ENCODE measurements at regions not wholly inside any gene's neighbourhood (a gene's known extent, or its start where the extent isn't known, plus 50 kb on each side); places are given as distances from the start of the nearest gene placed in this dataset.

DNA sequence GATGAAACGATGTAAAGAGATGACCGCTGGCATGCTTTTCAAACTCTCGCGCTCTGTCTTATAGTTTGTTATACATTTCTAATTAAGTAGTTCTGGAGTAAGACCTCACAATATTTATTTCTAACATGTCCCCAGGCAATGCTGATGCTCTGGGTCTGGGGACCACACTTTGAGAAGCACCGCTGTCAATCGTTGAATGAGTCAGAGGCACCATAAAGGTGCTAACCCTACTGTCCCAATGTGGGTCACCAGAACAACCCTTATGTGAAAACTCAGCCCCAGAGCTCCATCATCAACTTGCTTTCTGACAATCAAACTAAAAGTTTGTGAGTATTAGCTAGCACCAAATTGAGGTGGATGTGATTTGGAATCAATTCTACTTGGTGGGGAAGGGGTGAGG lies 284.1 kb upstream of the PRKCQ start (continued):
- TF ChIP-seq ZFP1 (CRISPR knock-in tag; IDR thresholded peaks at IDR 0.05) (no peak), EP400 (IDR thresholded peaks at IDR 0.05) (no peak), ZNF263 (CRISPR knock-in tag; IDR thresholded peaks at IDR 0.05; ENCODE audit: borderline replicate concordance) (no peak), NR2F6 (CRISPR knock-in tag; IDR thresholded peaks at IDR 0.05) (no peak), NBN (IDR thresholded peaks at IDR 0.05; ENCODE audit: low read depth) (no peak)
- TF ChIP-seq, protein P1, sequence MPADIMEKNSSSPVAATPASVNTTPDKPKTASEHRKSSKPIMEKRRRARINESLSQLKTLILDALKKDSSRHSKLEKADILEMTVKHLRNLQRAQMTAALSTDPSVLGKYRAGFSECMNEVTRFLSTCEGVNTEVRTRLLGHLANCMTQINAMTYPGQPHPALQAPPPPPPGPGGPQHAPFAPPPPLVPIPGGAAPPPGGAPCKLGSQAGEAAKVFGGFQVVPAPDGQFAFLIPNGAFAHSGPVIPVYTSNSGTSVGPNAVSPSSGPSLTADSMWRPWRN (IDR thresholded peaks at IDR 0.05; ENCODE audit: low read depth) = no peak

DNA sequence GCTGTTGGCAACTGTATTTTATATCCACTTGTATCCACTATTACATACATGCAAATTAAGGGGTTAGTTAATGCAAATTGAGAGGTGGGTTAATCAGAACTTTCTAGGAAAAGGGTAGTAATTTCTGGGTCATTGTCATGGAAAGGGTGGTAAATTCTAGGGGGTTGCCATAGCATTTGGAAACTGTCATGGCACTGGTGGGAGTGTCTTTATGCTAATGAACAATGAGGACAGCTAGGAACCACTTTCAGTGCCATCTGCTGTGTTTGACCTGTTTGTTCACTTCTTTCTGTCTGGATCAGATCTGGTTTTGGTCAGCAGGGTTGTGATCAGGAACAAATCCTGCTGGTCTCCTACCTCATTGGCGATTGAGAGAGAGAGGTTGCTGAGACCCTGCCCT lies 283.3 kb upstream of the PRKCQ start:
- Histone ChIP-seq H3K4me2 (ENCODE audit: insufficient read depth, low read length) (no peak overlapping the region), H3K9me3 (replicated peaks; ENCODE audit: control insufficient read depth, insufficient read depth, low read depth, low read length) (no peaks in the 10 kb centered on the region), H4K20me1 (replicated peaks; ENCODE audit: control insufficient read depth, insufficient read depth, low read length) (no peaks in the 10 kb centered on the region), H3K4me1 (replicated peaks in 1 of 2; ENCODE audit: control insufficient read depth in 2 of 2, insufficient read depth in 2 of 2, low read length in 2 of 2) (no peaks in the 10 kb centered on the region), H3K9ac (ENCODE audit: insufficient read depth in 1 of 2, low read depth in 2 of 2, low read length in 2 of 2) (no peak overlapping the region), H3K79me2 (ENCODE audit: control insufficient read depth, insufficient read depth, low read length) (no peaks in the 10 kb centered on the region), H3K4me3 (no peak overlapping the region), H2AFZ (ENCODE audit: low read depth, low read length) (no peak overlapping the region), H3K9me1 (ENCODE audit: control insufficient read depth, insufficient read depth, low read length) (no peaks in the 10 kb centered on the region), H3K36me3 (ENCODE audit: control insufficient read depth, insufficient read depth, low read length) (no peaks in the 10 kb centered on the region), H3K27ac (ENCODE audit: extremely low read depth, low read depth, low read length) (no peak overlapping the region), H3K27me3 (ENCODE audit: control insufficient read depth in 2 of 2, insufficient read depth in 2 of 2, low read length in 2 of 2) (no peaks in the 10 kb centered on the region)
- no TSS peak for BruUV-seq (replicated peaks)
- FAIRE-seq = no peak
- no peak for TF ChIP-seq PRMT5 (CRISPR knock-in tag; IDR thresholded peaks at IDR 0.05)
- no peak for TF ChIP-seq ZNF347 (CRISPR knock-in tag; IDR thresholded peaks at IDR 0.05; ENCODE audit: low read depth)
- TF ChIP-seq, protein P2, sequence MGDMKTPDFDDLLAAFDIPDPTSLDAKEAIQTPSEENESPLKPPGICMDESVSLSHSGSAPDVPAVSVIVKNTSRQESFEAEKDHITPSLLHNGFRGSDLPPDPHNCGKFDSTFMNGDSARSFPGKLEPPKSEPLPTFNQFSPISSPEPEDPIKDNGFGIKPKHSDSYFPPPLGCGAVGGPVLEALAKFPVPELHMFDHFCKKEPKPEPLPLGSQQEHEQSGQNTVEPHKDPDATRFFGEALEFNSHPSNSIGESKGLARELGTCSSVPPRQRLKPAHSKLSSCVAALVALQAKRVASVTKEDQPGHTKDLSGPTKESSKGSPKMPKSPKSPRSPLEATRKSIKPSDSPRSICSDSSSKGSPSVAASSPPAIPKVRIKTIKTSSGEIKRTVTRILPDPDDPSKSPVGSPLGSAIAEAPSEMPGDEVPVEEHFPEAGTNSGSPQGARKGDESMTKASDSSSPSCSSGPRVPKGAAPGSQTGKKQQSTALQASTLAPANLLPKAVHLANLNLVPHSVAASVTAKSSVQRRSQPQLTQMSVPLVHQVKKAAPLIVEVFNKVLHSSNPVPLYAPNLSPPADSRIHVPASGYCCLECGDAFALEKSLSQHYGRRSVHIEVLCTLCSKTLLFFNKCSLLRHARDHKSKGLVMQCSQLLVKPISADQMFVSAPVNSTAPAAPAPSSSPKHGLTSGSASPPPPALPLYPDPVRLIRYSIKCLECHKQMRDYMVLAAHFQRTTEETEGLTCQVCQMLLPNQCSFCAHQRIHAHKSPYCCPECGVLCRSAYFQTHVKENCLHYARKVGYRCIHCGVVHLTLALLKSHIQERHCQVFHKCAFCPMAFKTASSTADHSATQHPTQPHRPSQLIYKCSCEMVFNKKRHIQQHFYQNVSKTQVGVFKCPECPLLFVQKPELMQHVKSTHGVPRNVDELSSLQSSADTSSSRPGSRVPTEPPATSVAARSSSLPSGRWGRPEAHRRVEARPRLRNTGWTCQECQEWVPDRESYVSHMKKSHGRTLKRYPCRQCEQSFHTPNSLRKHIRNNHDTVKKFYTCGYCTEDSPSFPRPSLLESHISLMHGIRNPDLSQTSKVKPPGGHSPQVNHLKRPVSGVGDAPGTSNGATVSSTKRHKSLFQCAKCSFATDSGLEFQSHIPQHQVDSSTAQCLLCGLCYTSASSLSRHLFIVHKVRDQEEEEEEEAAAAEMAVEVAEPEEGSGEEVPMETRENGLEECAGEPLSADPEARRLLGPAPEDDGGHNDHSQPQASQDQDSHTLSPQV (IDR thresholded peaks at IDR 0.05) = no peak
- TF ChIP-seq, protein P3, sequence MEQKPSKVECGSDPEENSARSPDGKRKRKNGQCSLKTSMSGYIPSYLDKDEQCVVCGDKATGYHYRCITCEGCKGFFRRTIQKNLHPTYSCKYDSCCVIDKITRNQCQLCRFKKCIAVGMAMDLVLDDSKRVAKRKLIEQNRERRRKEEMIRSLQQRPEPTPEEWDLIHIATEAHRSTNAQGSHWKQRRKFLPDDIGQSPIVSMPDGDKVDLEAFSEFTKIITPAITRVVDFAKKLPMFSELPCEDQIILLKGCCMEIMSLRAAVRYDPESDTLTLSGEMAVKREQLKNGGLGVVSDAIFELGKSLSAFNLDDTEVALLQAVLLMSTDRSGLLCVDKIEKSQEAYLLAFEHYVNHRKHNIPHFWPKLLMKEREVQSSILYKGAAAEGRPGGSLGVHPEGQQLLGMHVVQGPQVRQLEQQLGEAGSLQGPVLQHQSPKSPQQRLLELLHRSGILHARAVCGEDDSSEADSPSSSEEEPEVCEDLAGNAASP (IDR thresholded peaks at IDR 0.05) = no peak
- TF ChIP-seq PYGO2 (tag; IDR thresholded peaks at IDR 0.05) = no peak
- TF ChIP-seq KLF13 (tag; IDR thresholded peaks at IDR 0.05; ENCODE audit: borderline replicate concordance, low read depth) = no peak
- no peak for TF ChIP-seq FOXK1 (CRISPR knock-in tag; IDR thresholded peaks at IDR 0.05; ENCODE audit: borderline replicate concordance)
- no peak for TF ChIP-seq ZNF263 (CRISPR knock-in tag; IDR thresholded peaks at IDR 0.05; ENCODE audit: borderline replicate concordance)
- no peak for TF ChIP-seq ZNF354B (CRISPR knock-in tag; IDR thresholded peaks at IDR 0.05)
- TF ChIP-seq ZKSCAN3 (CRISPR knock-in tag; IDR thresholded peaks at IDR 0.05) = no peak
- ChIA-PET CTCF (ENCODE audit: low intra/inter-chr PET ratio) (no interaction called here), POLR2A (interaction anchor here (1.1 kb wide), 1 partner anchor 15 kb away, joined by 3 read pairs; no protein-coding TSS in a partner anchor)
- no peak for DNase-seq (ENCODE audit: extremely low read depth in 1 of 4, low spot score in 3 of 4)
- in situ Hi-C loops (cut with MboI) (no loop called here), intact Hi-C loops (cut with micrococcal nuclease) (no loop called here)
- 0% methylated on average over 1 of the region's 1 CpG for WGBS (ENCODE audit: insufficient coverage, low coverage, missing lambda C conversion rate)
- ATAC-seq = no peak
